ENCODE measurements at regions not wholly inside any gene's neighbourhood (a gene's known extent, or its start where the extent isn't known, plus 50 kb on each side); places are given as distances from the start of the nearest gene placed in this dataset.

DNA sequence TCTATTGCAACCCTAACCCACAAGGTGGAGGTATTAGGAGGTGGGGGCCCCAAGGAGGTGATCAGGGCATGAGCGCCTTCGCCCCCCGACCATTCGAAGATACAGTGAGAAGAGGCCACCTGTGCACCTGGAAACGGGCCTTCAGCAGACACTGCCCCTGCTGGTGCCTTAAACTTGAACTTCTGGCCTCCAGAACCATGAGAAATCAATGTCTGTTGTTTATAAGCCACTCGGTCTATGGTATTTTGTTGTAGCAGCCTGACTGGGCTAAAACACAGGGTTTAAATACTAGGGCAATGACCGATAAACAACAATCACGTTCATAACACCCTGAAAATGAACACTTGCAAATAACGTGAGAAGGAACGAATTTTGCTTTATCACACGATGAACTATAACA, 85.2 kb upstream of the USP29 start:
- TF ChIP-seq CTCF (IDR thresholded peaks at IDR 0.05; ENCODE audit: control extremely low read depth in 1 of 3, insufficient read depth in 1 of 3, low read depth in 1 of 3, low read length in 3 of 3) (no peak), SP1 (IDR thresholded peaks at IDR 0.05; ENCODE audit: low read depth, low read length) (no peak), RAD21 (IDR thresholded peaks at IDR 0.05 in 1 of 2, conservative IDR thresholded peaks at IDR 0.05 in 1 of 2; ENCODE audit: low read depth in 2 of 2, low read length in 2 of 2) (no peak)
